ENCODE measurements at regions not wholly inside any gene's neighbourhood (a gene's known extent, or its start where the extent isn't known, plus 50 kb on each side); places are given as distances from the start of the nearest gene placed in this dataset.

- POLR2A ChIA-PET (ENCODE audit: partially characterized antibody): no interaction called here
- no peak overlapping the region for H3K56ac ChIP-seq (replicated peaks; ENCODE audit: insufficient read length, low read depth, low read length)
- DNase-seq (ENCODE audit: low read depth in 1 of 2, low spot score in 2 of 2): no peak
- TF ChIP-seq BRCA1 (IDR thresholded peaks at IDR 0.05; ENCODE audit: low read depth, low read length) (no peak), ATF2 (IDR thresholded peaks at IDR 0.05; ENCODE audit: low read length) (no peak), MAFK (IDR thresholded peaks at IDR 0.05; ENCODE audit: low read depth, low read length) (no peak), GABPA (IDR thresholded peaks at IDR 0.05; ENCODE audit: borderline replicate concordance, insufficient read depth, low read length) (no peak), YY1 (IDR thresholded peaks at IDR 0.05; ENCODE audit: low read depth, low read length) (no peak), RBBP5 (IDR thresholded peaks at IDR 0.05; ENCODE audit: borderline replicate concordance, low read depth, low read length) (no peak), SIN3A (conservative IDR thresholded peaks at IDR 0.05 in 1 of 2, IDR thresholded peaks at IDR 0.05 in 1 of 2; ENCODE audit: low read depth in 1 of 2, low read length in 2 of 2) (no peak), NRF1 (IDR thresholded peaks at IDR 0.05; ENCODE audit: low read depth, low read length) (no peak), NANOG (IDR thresholded peaks at IDR 0.05; ENCODE audit: insufficient read depth, low read depth, low read length, poor library complexity, severe bottlenecking) (no peak), RAD21 (IDR thresholded peaks at IDR 0.05 in 1 of 2, conservative IDR thresholded peaks at IDR 0.05 in 1 of 2; ENCODE audit: low read depth in 2 of 2, low read length in 2 of 2) (no peak), SAP30 (IDR thresholded peaks at IDR 0.05; ENCODE audit: insufficient read depth, insufficient replicate concordance, low read length) (no peak), BACH1 (IDR thresholded peaks at IDR 0.05; ENCODE audit: low read length) (no peak)
These were observed 201.6 kb upstream of the NUDT4 start for GRCh38 chr12:93176165-93176564.

More at GRCh38 chr12:93176165-93176564, 201.6 kb upstream of the NUDT4 start:
- H3K23ac ChIP-seq (ENCODE audit: insufficient read length): no peak overlapping the region
- H3K9me3 ChIP-seq (ENCODE audit: insufficient read depth in 2 of 2, low read depth in 1 of 2, low read length in 1 of 2): peaks cover 3 to 8% of the 10 kb centered on the region in 2 experiments; a peak in 1 of 4 replicates
- H4K91ac ChIP-seq (replicated peaks; ENCODE audit: insufficient read length, low read length): no peak overlapping the region
- no peak overlapping the region for H2BK120ac ChIP-seq (replicated peaks; ENCODE audit: low read depth, low read length)
- no peak overlapping the region for H3K4ac ChIP-seq (replicated peaks; ENCODE audit: insufficient read length, low read depth, low read length)
- CTCF ChIA-PET (ENCODE audit: partially characterized antibody): no interaction called here
- H3K18ac ChIP-seq (ENCODE audit: extremely low read depth, low read length): no peak overlapping the region
- peaks cover 0 to 2% of the 10 kb centered on the region in 2 experiments for H4K20me1 ChIP-seq (replicated peaks in 1 of 2; ENCODE audit: control insufficient read depth in 1 of 2, insufficient read depth in 2 of 2, low read length in 2 of 2)
- H3K36me3 ChIP-seq (ENCODE audit: control insufficient read depth in 2 of 4, insufficient read depth in 4 of 4, low read length in 3 of 4): no peaks in the 10 kb centered on the region
- H2BK15ac ChIP-seq (ENCODE audit: low read length): no peak overlapping the region
- FAIRE-seq: no peak
- H3K4me3 ChIP-seq (ENCODE audit: extremely low read depth in 1 of 4, insufficient read depth in 2 of 4, low read depth in 3 of 4, low read length in 4 of 4): no peak overlapping the region
- H4K8ac ChIP-seq (ENCODE audit: extremely low read depth, insufficient read depth, low read length): no peak overlapping the region
- no peak overlapping the region for H3K4me2 ChIP-seq (ENCODE audit: insufficient read depth in 1 of 2, low read depth in 2 of 2, low read length in 2 of 2)
- no peak overlapping the region for H3K9ac ChIP-seq (replicated peaks in 1 of 4; ENCODE audit: extremely low read depth in 1 of 4, low read depth in 3 of 4, low read length in 3 of 4)
- no peaks in the 10 kb centered on the region for H3K79me1 ChIP-seq (ENCODE audit: low read depth, low read length)
- H3K23me2 ChIP-seq (ENCODE audit: low read depth, low read length): no peaks in the 10 kb centered on the region
- H3K79me2 ChIP-seq (ENCODE audit: control insufficient read depth in 1 of 2, insufficient read depth in 2 of 2, low read length in 2 of 2): no peaks in the 10 kb centered on the region
- no peak overlapping the region for H4K5ac ChIP-seq (ENCODE audit: insufficient read length, low read depth, low read length)
- no peak overlapping the region for H2AFZ ChIP-seq (ENCODE audit: low read length)
- no peak overlapping the region for H2AK5ac ChIP-seq (ENCODE audit: low read depth, low read length)
- no peaks in the 10 kb centered on the region for H3K4me1 ChIP-seq (replicated peaks in 1 of 4; ENCODE audit: control insufficient read depth in 3 of 4, insufficient read depth in 4 of 4, low read length in 3 of 4)
- H2BK20ac ChIP-seq (ENCODE audit: low read length): no peak overlapping the region
- WGBS, 2 experiments (ENCODE audit: extremely low coverage in 1 of 2, insufficient coverage in 1 of 2, insufficient read length in 1 of 2, insufficient replicate concordance in 2 of 2, low coverage in 1 of 2, low lambda C conversion rate in 2 of 2, missing lambda C conversion rate in 1 of 2): 63% methylated on average over 1 of the region's 1 CpG; no CpG with 5 or more reads in 1 of the 2 experiments
- H3K27me3 ChIP-seq (replicated peaks in 1 of 4; ENCODE audit: control insufficient read depth in 3 of 4, extremely low read depth in 1 of 4, insufficient read depth in 3 of 4, low read length in 3 of 4): no peaks in the 10 kb centered on the region
- H3K14ac ChIP-seq (ENCODE audit: insufficient read length): no peak overlapping the region
- no peak overlapping the region for H2BK5ac ChIP-seq (ENCODE audit: low read depth, low read length)
- no peak overlapping the region for H2BK12ac ChIP-seq (ENCODE audit: low read depth, low read length)
- H3K27ac ChIP-seq (ENCODE audit: low read depth, low read length): no peak overlapping the region

All from H1 (cell line).